HG03469 (cell line): ENCODE measurements at regions not wholly inside any gene's neighbourhood (a gene's known extent, or its start where the extent isn't known, plus 50 kb on each side); places are given as distances from the start of the nearest gene placed in this dataset.
"Not testable (repeated sequence)": the region's sequence is repeated elsewhere in the genome, so short reads cannot be mapped to it uniquely, and the experiment has no call there.

Experiments
- ATAC-seq: cut with Tn5 transposase; IDR thresholded peaks from one replicate; pipeline ENCODE4 v1.9.1; 2021; ENCODE audit warnings: mild to moderate bottlenecking, moderate library complexity, moderate number of reproducible peaks; ENCODE audit not compliant: unreplicated experiment

GRCh38 chr2:39487398-39488250 is 50.5 kb upstream of the MAP4K3 start:
- no peak for ATAC-seq

- ATAC-seq: no peak
These were observed 51.4 kb upstream of the MAP4K3 start for GRCh38 chr2:39488450-39488849.

DNA sequence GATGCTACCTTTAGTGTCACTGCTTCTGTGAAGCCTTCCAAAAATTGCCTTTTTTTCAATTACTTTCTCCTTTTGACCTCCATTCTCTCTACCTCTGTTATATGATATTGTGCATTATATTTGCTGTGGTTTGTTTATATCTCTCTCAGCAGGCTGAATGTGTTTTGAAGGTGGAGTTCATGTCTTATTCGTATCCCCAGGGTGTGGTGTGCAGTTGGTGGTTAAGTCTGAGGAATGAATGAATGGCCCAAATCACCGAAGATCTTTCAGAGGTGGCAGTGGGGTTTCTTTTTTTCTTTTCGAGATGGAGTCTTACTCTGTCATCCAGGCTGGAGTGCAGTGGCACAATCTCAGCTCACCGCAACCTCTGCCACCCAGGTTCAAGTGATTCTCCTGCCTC is 53.5 kb upstream of the MAP4K3 start:
- no peak for ATAC-seq

DNA sequence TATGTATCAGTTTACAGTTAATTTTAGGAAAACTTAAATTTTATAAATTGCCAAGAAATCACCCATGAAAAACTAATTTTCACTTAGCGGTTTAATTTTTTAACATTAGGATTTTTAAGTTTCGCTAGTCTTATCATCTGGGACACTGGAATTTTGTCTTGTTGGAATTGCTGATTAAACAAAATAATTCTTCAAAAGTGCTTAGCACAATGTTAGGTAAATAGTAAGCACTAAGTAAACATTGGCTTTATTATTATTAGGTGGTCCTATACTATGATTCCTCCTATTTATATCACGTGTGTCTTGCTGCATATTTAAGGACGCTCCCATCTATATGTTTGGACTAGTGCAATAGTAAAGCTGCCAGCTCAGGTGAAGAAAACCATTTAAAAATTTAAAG is 54.6 kb upstream of the MAP4K3 start:
- no peak for ATAC-seq

DNA sequence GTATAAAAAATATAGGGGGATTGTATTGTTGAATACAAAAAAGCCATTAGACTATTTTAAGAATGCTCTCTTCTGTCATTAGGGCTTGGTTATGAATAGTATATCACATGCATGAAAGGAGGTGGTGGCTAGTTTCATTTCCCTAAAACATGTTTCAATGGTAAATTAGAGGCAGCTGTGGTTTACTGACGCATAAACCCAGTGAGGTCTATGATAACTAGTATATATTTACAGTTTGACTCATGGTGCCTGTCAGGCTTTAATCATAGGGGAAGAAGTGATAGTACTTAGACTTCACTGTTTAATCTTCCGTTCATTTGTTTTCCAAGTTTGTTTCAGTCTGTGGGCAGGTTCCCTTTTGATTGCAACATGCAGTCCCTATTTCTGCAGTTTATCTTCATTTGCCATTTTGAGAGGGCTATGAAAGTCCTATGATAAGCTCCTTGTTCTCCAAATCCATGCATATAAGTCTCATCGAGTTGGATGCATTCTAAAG is 55.1 kb upstream of the MAP4K3 start:
- peak; percentile 96 for ATAC-seq

DNA sequence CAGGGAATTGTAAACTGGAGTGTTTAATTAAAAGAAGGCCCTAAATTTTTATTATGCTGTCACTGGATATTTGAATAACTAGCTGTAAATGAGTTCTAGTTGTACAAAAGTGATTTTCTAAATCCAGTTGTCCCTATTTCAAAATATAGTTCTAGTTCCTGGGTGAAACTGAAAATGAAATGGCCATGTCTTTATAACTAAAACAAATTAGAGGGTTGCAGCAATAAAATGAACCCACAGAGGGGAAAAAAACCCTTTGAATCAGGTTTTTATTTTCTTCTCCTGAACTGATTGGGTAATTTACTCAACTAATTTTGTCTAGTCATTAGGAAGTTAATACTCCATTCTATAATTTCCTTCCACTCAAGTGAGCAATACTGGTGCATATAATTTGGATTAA is 55.6 kb upstream of the MAP4K3 start:
- no peak for ATAC-seq

GRCh38 chr2:39494784-39495251 is 57.7 kb upstream of the MAP4K3 start:
- peak; percentile 52 for ATAC-seq

GRCh38 chr2:39497082-39497801 is 60.2 kb upstream of the MAP4K3 start:
- no peak for ATAC-seq

- ATAC-seq: not testable (repeated sequence)
These were observed 61.1 kb upstream of the MAP4K3 start for GRCh38 chr2:39498176-39498575.

DNA sequence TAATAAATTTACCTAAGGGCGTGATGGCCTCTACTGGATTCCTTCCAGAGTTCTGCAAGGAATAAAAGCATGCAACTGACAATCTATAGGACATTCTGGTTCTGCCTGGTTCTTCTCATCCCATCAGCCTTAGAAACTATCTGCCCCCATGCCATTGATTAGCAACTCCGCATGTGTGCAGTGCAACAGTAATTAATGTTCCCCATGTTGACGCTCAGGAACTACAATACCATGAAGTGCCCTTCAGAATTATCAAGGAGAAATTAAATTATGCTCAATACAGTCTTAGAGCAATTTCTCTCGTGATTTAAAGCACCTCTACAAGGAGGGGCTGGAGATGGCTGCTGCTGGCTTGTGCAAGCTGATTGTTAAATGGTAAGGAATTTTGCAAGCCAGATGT is 61.7 kb upstream of the MAP4K3 start:
- no peak for ATAC-seq

DNA sequence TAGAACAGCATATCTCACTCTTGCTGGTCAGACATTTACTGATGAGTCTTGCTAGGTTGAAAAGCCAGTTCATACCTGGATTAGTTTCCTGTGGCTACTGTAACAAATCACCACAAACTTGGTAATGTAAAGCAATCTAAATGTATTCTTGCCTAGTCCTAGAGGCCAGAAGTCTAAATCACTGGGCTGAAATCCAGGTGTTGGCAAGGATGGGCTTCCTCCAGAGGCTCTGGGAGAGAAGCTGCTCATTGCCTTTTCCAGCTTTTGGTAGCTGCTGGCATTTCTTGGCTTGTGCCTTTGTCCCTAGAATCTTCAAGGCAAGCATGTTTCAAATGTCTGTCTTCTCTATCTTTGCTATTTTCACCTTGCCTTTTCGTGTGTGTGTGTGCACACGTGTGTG is 62.3 kb upstream of the MAP4K3 start:
- no peak for ATAC-seq

DNA sequence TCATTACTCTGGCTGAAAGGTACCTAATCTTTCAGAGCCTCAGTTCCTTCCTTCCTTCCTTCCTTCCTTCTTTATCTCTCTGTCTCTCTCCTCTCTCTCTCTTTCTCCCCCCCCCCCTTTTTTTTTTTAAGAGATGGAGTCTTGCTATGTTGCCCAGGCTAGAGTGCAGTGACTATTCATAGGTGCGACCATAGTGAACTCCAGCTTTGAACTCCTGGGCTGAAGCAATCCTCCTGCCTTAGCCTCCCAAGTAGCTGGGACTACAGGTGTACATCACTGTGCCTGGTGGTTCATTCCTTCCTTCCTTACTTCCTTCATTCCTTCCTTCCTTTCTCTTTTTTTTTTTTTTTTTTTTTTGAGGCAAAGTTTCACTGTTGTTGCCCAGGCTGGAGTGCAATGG is 64.3 kb upstream of the MAP4K3 start:
- no peak for ATAC-seq

- ATAC-seq: no peak
These were observed 66.2 kb upstream of the MAP4K3 start for GRCh38 chr2:39503277-39503676.

DNA sequence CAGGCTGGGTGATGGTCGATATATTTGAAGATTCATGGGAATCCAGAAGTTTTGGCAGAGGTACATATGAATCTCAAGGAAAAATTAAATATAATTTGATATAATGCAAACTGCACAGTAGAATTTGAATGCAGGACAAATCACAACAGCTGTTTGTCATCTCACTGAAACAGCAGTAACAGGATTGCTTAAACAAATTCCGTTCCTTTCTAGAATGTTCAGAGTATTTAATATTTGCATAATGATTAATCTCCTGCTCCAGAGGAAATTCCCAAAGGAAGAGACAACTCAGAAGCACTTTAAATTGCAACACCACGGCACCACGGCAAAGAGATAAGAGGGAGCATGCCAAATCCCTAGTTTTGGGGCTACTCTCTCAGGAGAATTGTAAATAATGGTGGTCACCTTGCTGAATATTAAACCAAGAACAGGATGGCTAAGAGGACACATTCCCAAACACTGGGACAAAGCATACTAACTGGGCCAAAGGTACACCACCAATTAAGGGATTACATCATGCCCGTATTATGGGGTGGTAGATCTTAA is 67.8 kb upstream of the MAP4K3 start:
- no peak for ATAC-seq

DNA sequence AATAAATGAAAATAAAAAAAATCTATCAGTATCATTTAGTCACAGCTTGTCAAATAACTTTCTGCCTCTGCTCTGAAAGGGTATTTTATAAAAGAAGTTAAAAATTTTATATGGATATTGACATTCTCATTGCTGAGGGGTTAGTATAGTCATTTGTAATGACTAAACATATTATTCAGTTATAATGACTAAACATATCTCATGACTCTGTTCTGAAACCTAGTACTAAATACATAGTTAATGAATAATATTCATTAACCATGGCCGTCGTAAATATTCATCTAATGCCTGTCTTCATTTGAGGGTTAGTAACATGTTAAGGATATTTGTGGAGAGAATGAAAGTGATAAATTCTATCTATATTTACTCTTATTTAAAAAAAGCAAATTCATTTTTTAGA is 69.1 kb upstream of the MAP4K3 start:
- no peak for ATAC-seq

GRCh38 chr2:39508198-39508597 is 71.1 kb upstream of the MAP4K3 start:
- no peak for ATAC-seq

- no peak for ATAC-seq
These were observed 73.1 kb upstream of the MAP4K3 start for GRCh38 chr2:39510140-39510539.

GRCh38 chr2:39511219-39511604 is 74.1 kb upstream of the MAP4K3 start:
- no peak for ATAC-seq

- no peak for ATAC-seq
These were observed 74.7 kb upstream of the MAP4K3 start for GRCh38 chr2:39511605-39512433.

DNA sequence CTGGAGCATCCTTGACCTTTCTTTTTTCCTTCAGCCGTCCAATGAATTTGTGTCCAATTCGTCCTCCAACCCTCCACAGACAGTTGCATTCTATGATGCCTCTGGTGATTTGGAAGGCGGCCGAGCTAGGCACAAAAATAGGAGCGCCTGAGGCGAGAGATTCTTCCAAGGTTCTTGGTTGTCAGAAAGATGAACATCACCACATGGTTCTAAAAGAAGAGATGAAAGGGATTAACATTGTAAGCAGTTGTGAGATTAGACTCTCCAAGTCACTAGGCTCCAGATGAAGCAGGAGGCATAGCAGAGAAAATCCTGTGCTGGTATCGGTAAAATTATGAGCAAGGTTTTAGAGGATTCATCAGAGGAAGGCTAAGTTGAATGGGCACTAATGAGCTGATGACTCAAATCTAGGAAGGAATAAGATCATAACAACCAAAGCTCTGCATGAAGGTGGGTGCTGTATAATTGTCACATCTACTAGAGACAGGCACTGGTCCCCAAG is 75.4 kb upstream of the MAP4K3 start:
- no peak for ATAC-seq

DNA sequence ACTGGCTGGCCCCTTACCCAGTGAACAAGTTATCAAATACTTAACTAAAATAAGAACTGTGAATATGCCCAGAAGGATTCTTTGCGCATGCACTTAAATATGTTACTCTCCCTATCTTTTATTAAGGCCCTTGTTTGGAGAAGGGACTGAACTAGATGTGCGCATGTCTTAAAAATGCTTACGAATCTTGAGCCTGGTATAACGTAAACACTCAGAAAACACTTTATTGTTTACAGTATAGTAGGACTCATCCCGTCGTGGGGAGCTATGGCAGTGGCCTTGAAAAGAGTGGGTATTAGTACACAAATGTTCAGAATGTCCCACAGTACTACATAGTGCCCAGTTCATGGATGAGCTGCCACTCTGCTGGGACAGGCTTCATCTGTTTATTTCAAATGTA is 75.9 kb upstream of the MAP4K3 start:
- no peak for ATAC-seq
